Mesothelial cell of epicardium (in vitro differentiated cells): ENCODE measurements at regions not wholly inside any gene's neighbourhood (a gene's known extent, or its start where the extent isn't known, plus 50 kb on each side); places are given as distances from the start of the nearest gene placed in this dataset.

Source experiments
- DNase-seq, 2 experiments: peaks; one replicate each; pipeline ENCODE4 v3.0.0; 2021; ENCODE audit warnings: low spot score in 2 of 2; ENCODE audit not compliant: unreplicated experiment in 2 of 2
- H3K27ac Mint-ChIP-seq: 2 replicates; pipeline ENCODE4 v1.8.0; 2021; ENCODE audit warnings: mixed read lengths
- H3K27me3 Mint-ChIP-seq: 2 replicates; pipeline ENCODE4 v1.8.0; 2021; ENCODE audit warnings: low read depth, mixed read lengths
- H3K36me3 Mint-ChIP-seq: 2 replicates; pipeline ENCODE4 v1.8.0; 2021; ENCODE audit warnings: mixed read lengths
- H3K4me1 Mint-ChIP-seq: 2 replicates; pipeline ENCODE4 v1.8.0; 2021; ENCODE audit warnings: mixed read lengths
- H3K4me3 Mint-ChIP-seq: 2 replicates; pipeline ENCODE4 v1.8.0; 2021; ENCODE audit warnings: mild to moderate bottlenecking, moderate library complexity, mixed read lengths
- H3K9me3 Mint-ChIP-seq: 2 replicates; pipeline ENCODE4 v1.8.0; 2021; ENCODE audit warnings: mixed read lengths
- TF ChIP-seq, protein P1 (sequence below): fragments of 200-600 bp; sonication (generic); IDR thresholded peaks from one replicate; pipeline ENCODE4 v1.5.0; 2021; ENCODE audit warnings: antibody characterized with exemption; ENCODE audit not compliant: unreplicated experiment

DNA sequence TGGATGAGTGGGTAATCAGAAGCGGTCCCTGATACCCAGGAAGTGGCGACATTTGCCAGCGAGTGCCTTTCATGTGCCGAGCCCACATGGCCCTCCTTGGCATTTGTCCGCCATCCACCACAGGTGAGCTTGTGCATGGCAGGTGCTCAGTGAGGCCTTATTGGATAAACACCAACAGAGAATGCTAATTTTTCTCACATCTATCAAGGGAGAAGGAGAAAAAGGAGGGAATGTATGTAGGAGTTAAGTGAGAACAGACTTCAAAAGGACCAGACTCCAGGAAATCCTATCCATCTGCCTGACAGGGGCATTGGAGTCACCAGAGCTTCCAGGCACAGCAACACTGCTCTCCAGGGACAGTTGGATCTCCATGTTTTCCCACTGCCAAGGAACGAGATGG lies 143.5 kb upstream of the ZMIZ1 start:
- no peak overlapping the region for H3K27ac Mint-ChIP-seq
- no peaks in the 10 kb centered on the region for H3K27me3 Mint-ChIP-seq
- DNase-seq: no peak
- H3K36me3 Mint-ChIP-seq: no peaks in the 10 kb centered on the region
- no peaks in the 10 kb centered on the region for H3K9me3 Mint-ChIP-seq
- H3K4me1 Mint-ChIP-seq: peaks cover 32% of the 10 kb centered on the region
- H3K4me3 Mint-ChIP-seq: no peak overlapping the region
- TF ChIP-seq, protein P1, sequence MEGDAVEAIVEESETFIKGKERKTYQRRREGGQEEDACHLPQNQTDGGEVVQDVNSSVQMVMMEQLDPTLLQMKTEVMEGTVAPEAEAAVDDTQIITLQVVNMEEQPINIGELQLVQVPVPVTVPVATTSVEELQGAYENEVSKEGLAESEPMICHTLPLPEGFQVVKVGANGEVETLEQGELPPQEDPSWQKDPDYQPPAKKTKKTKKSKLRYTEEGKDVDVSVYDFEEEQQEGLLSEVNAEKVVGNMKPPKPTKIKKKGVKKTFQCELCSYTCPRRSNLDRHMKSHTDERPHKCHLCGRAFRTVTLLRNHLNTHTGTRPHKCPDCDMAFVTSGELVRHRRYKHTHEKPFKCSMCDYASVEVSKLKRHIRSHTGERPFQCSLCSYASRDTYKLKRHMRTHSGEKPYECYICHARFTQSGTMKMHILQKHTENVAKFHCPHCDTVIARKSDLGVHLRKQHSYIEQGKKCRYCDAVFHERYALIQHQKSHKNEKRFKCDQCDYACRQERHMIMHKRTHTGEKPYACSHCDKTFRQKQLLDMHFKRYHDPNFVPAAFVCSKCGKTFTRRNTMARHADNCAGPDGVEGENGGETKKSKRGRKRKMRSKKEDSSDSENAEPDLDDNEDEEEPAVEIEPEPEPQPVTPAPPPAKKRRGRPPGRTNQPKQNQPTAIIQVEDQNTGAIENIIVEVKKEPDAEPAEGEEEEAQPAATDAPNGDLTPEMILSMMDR: no peak

DNA sequence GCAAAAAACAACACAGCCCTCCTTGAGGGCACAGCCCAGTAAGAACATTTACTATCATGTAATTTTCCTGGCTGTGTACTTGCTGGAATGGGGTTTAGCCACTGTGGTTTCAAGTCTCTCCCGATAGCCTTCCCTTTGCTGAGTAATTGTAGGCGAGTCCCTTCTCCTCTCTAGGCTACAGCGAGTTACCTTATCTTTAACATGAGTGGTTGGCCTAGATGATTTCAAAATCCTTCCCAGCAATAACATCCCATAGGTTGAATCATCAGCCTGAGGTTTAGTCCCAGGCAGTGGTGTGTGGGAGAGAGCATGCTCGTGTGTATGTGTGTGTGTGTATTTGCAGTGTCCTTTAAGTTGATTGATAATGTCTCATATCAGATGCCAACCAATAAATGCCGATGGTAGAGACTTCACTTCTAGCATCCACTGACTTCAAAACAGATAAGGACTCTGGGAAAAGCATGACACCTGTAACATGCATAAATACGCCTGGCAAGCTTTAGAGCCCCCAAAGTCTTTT lies 142.9 kb upstream of the ZMIZ1 start:
- Mint-ChIP-seq H3K36me3 (no peaks in the 10 kb centered on the region), H3K4me3 (no peak overlapping the region), H3K27me3 (no peaks in the 10 kb centered on the region), H3K9me3 (no peaks in the 10 kb centered on the region), H3K27ac (no peak overlapping the region), H3K4me1 (peaks cover 34% of the 10 kb centered on the region)
- no peak for DNase-seq
- TF ChIP-seq, protein P1: no peak

DNA sequence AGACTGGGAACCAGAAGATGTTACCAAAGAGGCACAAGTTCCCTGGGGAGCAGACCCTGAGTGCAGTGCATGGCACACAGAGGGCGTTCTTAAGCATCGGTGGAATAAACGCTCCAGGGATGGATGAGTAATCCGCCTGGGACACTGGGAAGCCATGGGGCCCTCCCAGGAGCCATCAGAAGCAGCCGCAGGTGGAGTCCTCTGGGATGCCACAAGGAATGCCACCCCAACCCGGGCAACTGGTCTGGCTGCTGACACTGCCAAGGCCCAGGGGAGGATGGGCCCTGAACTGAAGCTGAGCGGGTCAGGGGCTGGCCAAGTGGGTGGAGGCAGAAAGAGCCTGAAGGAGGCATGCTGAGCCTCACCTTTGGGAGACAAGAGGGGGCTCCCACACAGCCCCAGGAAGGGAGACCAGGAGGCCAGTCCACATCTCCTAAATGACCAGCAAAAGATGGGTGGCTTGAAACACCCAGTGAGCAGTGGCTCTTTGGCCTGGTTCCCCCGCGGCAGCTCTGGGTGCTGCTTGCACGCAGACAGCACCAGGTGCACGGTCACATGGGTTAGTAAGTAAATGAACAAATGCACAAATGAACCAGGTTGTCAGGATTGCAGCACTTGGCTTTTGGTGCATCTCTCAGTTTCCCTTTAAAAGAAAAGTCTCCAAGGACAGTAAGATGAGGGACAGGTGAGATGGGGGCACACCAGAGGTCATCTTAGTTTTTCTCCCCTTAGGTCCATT lies 141.3 kb upstream of the ZMIZ1 start:
- Mint-ChIP-seq H3K27ac (no peak overlapping the region), H3K4me1 (peaks cover 48% of the 10 kb centered on the region), H3K9me3 (no peaks in the 10 kb centered on the region), H3K4me3 (no peak overlapping the region), H3K36me3 (no peaks in the 10 kb centered on the region), H3K27me3 (no peaks in the 10 kb centered on the region)
- DNase-seq: no peak
- TF ChIP-seq, protein P1: no peak

DNA sequence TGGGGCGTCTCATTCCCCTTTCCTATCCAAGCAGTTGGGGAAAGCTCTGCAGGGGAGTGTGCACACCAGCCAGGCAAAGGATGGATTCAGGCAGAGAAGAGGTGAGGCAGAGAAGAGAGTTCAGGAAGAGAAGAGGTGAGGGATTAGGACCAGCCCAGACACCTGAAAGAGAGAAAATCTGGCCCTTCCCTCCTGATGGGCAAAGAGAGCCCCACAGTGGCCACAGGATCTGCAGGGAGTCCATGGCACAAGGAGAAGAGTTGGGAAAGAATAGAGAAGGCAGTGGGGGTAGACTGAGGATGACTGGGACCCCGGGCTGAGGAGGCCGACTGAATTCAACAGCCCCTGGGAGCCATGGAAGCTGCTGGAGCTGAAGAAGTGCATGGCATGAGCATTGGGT lies 140.4 kb upstream of the ZMIZ1 start:
- no peak overlapping the region for H3K4me3 Mint-ChIP-seq
- TF ChIP-seq, protein P1: no peak
- DNase-seq: no peak
- peaks cover 43% of the 10 kb centered on the region for H3K4me1 Mint-ChIP-seq
- no peaks in the 10 kb centered on the region for H3K36me3 Mint-ChIP-seq
- no peaks in the 10 kb centered on the region for H3K27me3 Mint-ChIP-seq
- no peak overlapping the region for H3K27ac Mint-ChIP-seq
- no peaks in the 10 kb centered on the region for H3K9me3 Mint-ChIP-seq

DNA sequence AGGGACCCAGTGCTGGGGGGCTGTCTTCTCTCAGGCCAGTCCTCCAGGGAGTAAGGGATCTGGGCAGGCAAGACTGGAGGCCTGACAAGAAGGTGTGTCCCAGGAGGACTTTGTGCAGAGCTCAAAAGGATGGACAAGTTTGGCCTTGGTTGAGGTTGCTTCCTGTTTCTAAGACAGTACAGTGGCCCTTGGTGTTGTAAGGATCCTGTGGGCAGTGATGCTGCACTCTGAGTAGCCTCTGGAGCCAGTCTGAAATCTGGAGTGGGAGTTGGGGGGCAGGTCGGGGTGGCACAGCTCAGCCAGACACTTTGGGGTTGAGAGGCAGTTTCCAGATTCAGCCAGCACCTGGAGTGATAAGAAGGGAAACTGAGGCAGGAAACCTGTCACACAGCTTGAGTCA lies 139.2 kb upstream of the ZMIZ1 start:
- Mint-ChIP-seq H3K4me1 (peaks cover 32% of the 10 kb centered on the region), H3K27me3 (no peaks in the 10 kb centered on the region)
- TF ChIP-seq, protein P1: no peak

More for the DNA sequence above, 139.2 kb upstream of the ZMIZ1 start:
- no peak for DNase-seq
- no peaks in the 10 kb centered on the region for H3K9me3 Mint-ChIP-seq
- H3K36me3 Mint-ChIP-seq: no peaks in the 10 kb centered on the region
- H3K27ac Mint-ChIP-seq: no peak overlapping the region
- H3K4me3 Mint-ChIP-seq: no peak overlapping the region
